Endometrial microvascular endothelial cells (primary cell): ENCODE measurements at regions not wholly inside any gene's neighbourhood (a gene's known extent, or its start where the extent isn't known, plus 50 kb on each side); places are given as distances from the start of the nearest gene placed in this dataset.
"Not testable (repeated sequence)": the region's sequence is repeated elsewhere in the genome, so short reads cannot be mapped to it uniquely, and the experiment has no call there.

Source experiments
- in situ Hi-C: cut with HindIII; loops from 2 replicates; pipeline ENCODE4 v1.10.0; 2017; ENCODE audit warnings: low sequenced_read_pairs, low pct_unique_long_range_greater_than_20kb; ENCODE audit errors: inconsistent ontology term

- in situ Hi-C loops, result no loop called here
Measured at GRCh38 chr4:19194672-19195071, 1057.0 kb upstream of the SLIT2 start.

GRCh38 chr4:19193274-19193981 lies 1058.3 kb upstream of the SLIT2 start:
- in situ Hi-C loops, result no loop called here

- in situ Hi-C loops, result no loop called here
Measured at GRCh38 chr4:19191979-19192650, 1059.6 kb upstream of the SLIT2 start.

GRCh38 chr4:19187691-19188090 lies 1064.0 kb upstream of the SLIT2 start:
- in situ Hi-C loops, result no loop called here

GRCh38 chr4:19187096-19187495 lies 1064.6 kb upstream of the SLIT2 start:
- in situ Hi-C loops, result no loop called here

GRCh38 chr4:19181631-19182030 lies 1070.1 kb upstream of the SLIT2 start:
- in situ Hi-C loops, result not testable (repeated sequence)

- in situ Hi-C loops, result no loop called here
Measured at GRCh38 chr4:19178835-19179234, 1072.9 kb upstream of the SLIT2 start.

GRCh38 chr4:19177616-19178015 lies 1074.1 kb upstream of the SLIT2 start:
- in situ Hi-C loops, result no loop called here

GRCh38 chr4:19171832-19172231 lies 1079.9 kb upstream of the SLIT2 start:
- in situ Hi-C loops, result no loop called here

GRCh38 chr4:19167311-19167710 lies 1084.4 kb upstream of the SLIT2 start:
- in situ Hi-C loops, result no loop called here

GRCh38 chr4:19164334-19164733 lies 1087.4 kb upstream of the SLIT2 start:
- in situ Hi-C loops, result no loop called here

- in situ Hi-C loops, result no loop called here
Measured at GRCh38 chr4:19159874-19160273, 1091.8 kb upstream of the SLIT2 start.

- in situ Hi-C loops, result no loop called here
Measured at GRCh38 chr4:19158107-19158809, 1093.4 kb upstream of the SLIT2 start.

- in situ Hi-C loops, result no loop called here
Measured at GRCh38 chr4:19156786-19157185, 1094.9 kb upstream of the SLIT2 start.

- in situ Hi-C loops, result no loop called here
Measured at GRCh38 chr4:19155568-19155967, 1096.1 kb upstream of the SLIT2 start.

GRCh38 chr4:19154267-19154666 lies 1097.4 kb upstream of the SLIT2 start:
- in situ Hi-C loops, result not testable (repeated sequence)

GRCh38 chr4:19152264-19152663 lies 1099.4 kb upstream of the SLIT2 start:
- in situ Hi-C loops, result no loop called here

GRCh38 chr4:19151684-19152083 lies 1100.0 kb upstream of the SLIT2 start:
- in situ Hi-C loops, result no loop called here

- in situ Hi-C loops, result no loop called here
Measured at GRCh38 chr4:19146038-19146437, 1105.7 kb upstream of the SLIT2 start.
